H1 (cell line): ENCODE measurements at regions not wholly inside any gene's neighbourhood (a gene's known extent, or its start where the extent isn't known, plus 50 kb on each side); places are given as distances from the start of the nearest gene placed in this dataset.

Source experiments
- BACH1 ChIP-seq: IDR thresholded peaks from 2 replicates; pipeline ENCODE4 v1.6.1; 2012; ENCODE audit warnings: low read length, improper control_type of control experiment
- JUND ChIP-seq: IDR thresholded peaks from 2 replicates; pipeline ENCODE4 v1.6.1; 2011; ENCODE audit warnings: mild to moderate bottlenecking, improper control_type of control experiment, low read length
- POLR2A ChIP-seq, 2 experiments: IDR thresholded peaks; 1 replicate in 1 of 2; 2 replicates in 1 of 2; pipeline ENCODE4 v1.6.1; 2011; ENCODE audit warnings: low read depth in 2 of 2, low read length in 2 of 2, mild to moderate bottlenecking in 2 of 2; ENCODE audit errors: control extremely low read depth in 1 of 2
- RFX5 ChIP-seq: IDR thresholded peaks from 2 replicates; pipeline ENCODE4 v1.6.1; 2011; ENCODE audit warnings: low read depth, low read length, improper control_type of control experiment, borderline replicate concordance

- TF ChIP-seq RFX5 (no peak), JUND (no peak), POLR2A (IDR thresholded peaks at IDR 0.05; ENCODE audit: control extremely low read depth in 1 of 2, low read depth in 2 of 2, low read length in 2 of 2) (no peak), BACH1 (no peak)
- TF ChIP-seq, all 59 proteins: peak for 0
Observed at GRCh38 chr1:213871179-213871578, 116.6 kb upstream of the PROX1 start (continued).
